Stimulated activated CD4-positive, alpha-beta T cell treated with anti-CD3 and anti-CD28 coated beads, Interleukin-1b, Interleukin-23, amount 100 ng/mL, for 24 hours (primary cell): ENCODE measurements at regions not wholly inside any gene's neighbourhood (a gene's known extent, or its start where the extent isn't known, plus 50 kb on each side); places are given as distances from the start of the nearest gene placed in this dataset.
"Not testable (repeated sequence)": the region's sequence is repeated elsewhere in the genome, so short reads cannot be mapped to it uniquely, and the experiment has no call there.

Experiments used
- DNase-seq, 4 experiments: peaks; one replicate each; pipeline ENCODE4 v3.0.0-alpha.2; 2020; ENCODE audit warnings: low read depth in 4 of 4, low spot score in 1 of 4

GRCh38 chr4:117900832-117901231 is 133.5 kb upstream of the NDST3 start:
- no peak for DNase-seq

- DNase-seq: no peak
Observed at GRCh38 chr4:117907646-117908045, 126.6 kb upstream of the NDST3 start.

- no peak for DNase-seq
Observed at GRCh38 chr4:117908306-117909207, 125.7 kb upstream of the NDST3 start.

GRCh38 chr4:117916728-117917127 is 117.6 kb upstream of the NDST3 start:
- DNase-seq: no peak

- DNase-seq: not testable (repeated sequence)
Observed at GRCh38 chr4:117922311-117922710, 112.0 kb upstream of the NDST3 start.

GRCh38 chr4:117927823-117928222 is 106.5 kb upstream of the NDST3 start:
- not testable (repeated sequence) for DNase-seq

- DNase-seq: no peak
Observed at GRCh38 chr4:117941611-117942010, 92.7 kb upstream of the NDST3 start.

- no peak for DNase-seq
Observed at GRCh38 chr4:117949621-117950020, 84.7 kb upstream of the NDST3 start.

- DNase-seq: no peak
Observed at GRCh38 chr4:117957571-117957970, 76.7 kb upstream of the NDST3 start.

- DNase-seq: no peak
Observed at GRCh38 chr4:117965622-117966021, 68.7 kb upstream of the NDST3 start.

GRCh38 chr4:117968606-117969005 is 65.7 kb upstream of the NDST3 start:
- no peak for DNase-seq

GRCh38 chr4:117971403-117971802 is 62.9 kb upstream of the NDST3 start:
- DNase-seq: no peak

- no peak for DNase-seq
Observed at GRCh38 chr4:117983541-117984365, 50.5 kb upstream of the NDST3 start.

- no peak for DNase-seq
Observed at GRCh38 chr4:117984366-117984680, 50.0 kb upstream of the NDST3 start.
